ENCODE measurements at regions not wholly inside any gene's neighbourhood (a gene's known extent, or its start where the extent isn't known, plus 50 kb on each side); places are given as distances from the start of the nearest gene placed in this dataset.

DNA sequence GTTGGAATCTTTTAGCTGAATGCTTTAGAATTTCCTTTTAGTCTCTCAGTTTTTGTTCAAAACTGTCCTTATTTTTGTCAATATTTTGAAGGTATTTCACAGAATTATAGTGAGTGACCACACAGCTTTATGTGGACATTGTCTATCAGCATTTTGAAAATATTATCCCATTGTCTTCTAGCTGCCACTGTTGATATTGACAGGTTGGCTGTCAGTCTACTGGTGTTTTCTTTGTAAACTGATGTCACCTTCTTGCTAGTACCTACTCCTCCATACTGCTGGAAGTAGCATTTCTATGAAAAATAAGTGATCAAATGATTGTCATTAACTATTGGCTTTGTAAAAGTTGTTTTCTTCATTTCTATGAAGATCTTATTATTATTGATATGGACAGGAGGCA, 256.8 kb downstream of the KLF12 start:
- intact Hi-C loops (cut with DNase I) = loop anchor here in 1 of 2 donors (10.0 kb wide), 1 partner anchor 177 kb away; no protein-coding TSS in a partner anchor
- ATAC-seq = no peak
- no peak for DNase-seq

DNA sequence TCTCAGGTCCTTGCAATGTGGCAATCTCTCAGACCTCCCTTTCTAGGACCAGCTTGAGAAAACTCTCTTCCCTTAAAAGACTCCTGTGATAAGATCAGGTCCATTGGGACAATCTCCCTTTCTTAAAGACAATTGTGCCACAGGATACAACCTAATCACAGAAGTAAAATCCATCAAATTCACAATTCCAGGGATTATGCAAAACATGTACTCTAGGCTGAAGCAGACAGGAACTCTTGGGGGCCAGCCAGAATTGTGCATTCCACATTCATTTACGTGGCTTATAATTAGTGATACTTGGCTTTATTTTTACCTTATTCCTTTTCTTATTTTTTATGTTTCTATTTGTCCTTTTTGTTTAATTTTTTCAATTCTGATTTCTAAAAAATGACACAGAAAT, 257.9 kb downstream of the KLF12 start:
- DNase-seq = no peak
- intact Hi-C loops (cut with DNase I) = loop anchor here in 1 of 2 donors (10.0 kb wide), 1 partner anchor 178 kb away; no protein-coding TSS in a partner anchor
- no peak for ATAC-seq

DNA sequence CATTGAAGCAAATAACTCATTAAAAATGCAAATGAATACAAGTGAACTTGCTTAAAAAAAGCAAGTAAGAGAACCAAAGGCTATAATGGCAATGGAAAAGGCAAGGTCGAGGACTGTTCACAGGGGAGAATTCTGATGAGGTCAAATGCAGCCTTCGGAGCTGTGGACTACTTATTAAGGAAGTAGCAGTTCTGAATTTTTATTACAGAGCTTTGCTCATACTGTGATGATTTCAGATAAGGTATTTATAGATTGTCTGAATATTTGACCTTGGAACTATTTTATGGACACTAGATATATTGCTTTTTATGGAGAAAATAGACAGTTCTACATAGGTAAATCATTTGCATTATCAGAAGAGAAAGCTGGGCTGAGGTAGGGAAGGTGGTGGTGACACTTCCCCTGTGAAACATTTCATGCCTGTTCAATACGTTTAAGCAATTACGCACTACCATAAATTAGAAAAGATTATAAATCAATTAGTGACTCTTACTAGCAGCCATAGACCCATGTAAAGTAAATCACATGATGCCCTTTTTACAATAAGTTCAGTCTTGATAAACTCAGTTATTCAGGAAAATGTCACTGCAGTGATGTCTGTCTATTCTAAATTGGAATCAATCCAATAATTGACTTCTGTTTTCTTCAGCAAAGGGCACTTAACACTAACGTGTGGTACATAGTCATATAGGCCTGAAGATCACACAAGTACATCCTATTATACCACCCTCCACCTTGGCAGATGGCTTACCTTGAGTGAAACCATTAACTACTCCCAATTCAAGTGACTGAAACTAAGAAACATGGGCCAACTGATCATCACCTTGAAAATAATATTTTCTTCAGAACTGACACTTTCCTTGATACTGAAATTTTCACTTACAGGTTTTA, 260.0 kb downstream of the KLF12 start:
- DNase-seq = no peak
- intact Hi-C loops (cut with DNase I) = loop anchor here in 1 of 2 donors (10.0 kb wide), 1 partner anchor 181 kb away; no protein-coding TSS in a partner anchor
- no peak for ATAC-seq

DNA sequence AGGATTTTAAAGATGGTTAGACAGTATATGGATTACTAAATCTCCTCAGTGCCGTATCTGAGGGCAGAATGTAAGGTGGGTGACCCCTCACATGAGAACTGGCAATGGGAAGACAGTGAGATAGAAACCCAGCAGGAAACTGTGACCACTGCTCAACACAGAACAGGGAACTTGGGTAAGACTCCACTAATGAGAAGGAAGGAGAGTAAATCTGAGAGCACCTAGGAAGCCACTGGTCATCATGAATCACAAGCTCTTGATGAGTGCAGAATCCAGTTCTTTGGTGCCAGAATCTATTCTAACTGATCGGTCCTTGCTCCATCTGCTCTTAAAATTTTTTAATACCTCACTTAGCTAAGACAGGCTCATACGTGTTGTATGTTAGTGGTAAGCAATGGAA, 261.8 kb downstream of the KLF12 start:
- no peak for ATAC-seq
- intact Hi-C loops (cut with DNase I) = loop anchor here in 1 of 2 donors (10.0 kb wide), 1 partner anchor 182 kb away; no protein-coding TSS in a partner anchor
- DNase-seq = no peak

DNA sequence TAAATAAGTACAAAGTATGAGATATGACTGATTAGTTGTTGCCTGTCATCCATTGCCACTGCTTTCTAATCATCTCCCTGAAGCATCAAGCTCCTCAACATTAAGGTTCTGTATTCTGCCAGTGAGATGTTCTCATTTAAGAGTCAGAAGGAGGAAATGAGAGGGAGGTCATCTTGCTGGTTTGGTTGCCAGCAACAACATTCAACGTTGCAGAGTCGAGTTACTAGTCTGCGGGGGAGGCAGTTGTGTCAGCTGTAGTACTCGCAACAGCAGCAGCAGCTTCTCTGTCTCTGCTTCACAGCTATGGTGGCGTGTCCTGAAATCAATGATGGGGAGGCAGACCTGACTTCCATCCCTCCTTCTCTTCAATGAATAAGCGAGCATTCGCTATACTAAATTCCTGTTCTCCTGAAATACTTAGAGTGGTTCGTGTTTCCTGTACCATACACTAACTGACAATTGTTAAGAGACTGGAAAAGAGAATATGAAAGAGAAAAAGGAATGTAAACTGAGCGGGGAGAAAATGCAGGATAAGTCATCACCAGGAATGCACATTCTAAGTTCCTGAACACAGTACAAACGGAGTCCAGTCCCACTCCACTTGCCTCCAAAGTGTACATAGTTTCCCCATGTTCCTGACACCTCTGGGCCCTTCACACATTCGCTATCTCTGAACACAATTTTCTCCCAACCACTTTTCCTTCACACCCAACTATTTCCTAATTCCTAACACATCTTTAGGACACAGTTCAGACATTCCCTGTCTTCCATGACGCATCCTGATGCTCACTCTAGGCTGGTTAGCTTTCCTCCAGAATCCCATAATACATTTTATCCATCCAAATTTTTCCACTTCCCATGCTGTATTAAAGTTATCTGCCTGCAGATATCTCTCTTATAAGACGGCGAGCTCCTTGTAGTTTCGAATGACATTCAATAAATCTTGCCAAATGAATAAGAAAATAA, 263.0 kb downstream of the KLF12 start:
- peak; percentile 64 for DNase-seq
- intact Hi-C loops (cut with DNase I) = loop anchor here in 1 of 2 donors (10.0 kb wide), 1 partner anchor 184 kb away; no protein-coding TSS in a partner anchor
- peak in 1 of 2 donors; percentile 94 for ATAC-seq

DNA sequence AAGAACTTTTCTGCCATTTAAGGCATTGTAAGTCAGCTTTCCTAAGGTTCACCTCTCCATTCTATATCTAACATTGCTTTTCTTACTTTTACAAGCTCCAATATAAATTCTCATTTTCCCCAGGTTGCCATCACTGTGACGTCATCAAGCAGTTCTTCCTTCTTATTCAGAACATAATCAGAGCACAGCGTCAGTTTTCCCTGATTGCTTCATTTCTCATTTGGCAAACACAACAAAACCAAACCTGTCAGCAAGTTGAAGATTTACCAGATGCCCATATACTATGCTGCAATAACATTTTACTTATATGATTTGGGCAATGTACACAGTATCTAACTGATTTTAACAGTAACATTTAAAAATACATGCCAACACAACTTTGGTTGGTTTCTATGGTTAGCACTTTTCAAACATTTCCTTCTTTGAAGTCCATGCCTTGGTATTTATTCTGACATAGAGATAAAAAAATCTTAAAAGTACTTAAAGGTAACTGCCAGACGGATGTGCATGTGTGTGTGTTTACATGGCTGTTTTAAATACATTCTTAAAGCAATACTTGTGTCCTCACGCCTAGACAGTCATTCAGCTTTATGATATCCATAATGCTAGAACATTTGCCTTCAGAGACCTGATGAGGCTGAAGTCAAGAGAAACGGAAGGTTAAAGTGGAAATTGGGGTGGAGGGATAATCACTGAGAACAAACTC, 264.0 kb downstream of the KLF12 start:
- ATAC-seq = peak in 1 of 2 donors; percentile 47
- intact Hi-C loops (cut with DNase I) = loop anchor here in 1 of 2 donors (10.0 kb wide), 1 partner anchor 185 kb away; no protein-coding TSS in a partner anchor
- DNase-seq = no peak

DNA sequence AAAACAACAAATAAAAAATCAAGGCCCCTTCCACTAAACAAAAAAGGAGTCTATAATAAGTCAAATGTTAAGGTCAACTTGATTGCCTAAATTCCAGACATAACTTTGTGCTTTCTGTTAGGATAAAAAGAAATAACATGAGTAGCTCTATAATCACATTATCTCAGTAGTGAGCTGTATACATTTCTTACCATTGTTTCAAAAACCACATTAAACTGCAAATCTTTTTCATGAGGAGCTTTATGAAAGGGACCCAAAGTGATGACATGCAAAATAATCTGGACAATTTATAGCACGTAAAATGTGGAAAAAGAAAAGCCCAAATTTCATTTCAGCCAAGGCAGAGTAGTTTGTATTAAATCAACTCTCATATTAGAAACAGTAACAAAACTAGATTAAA, 269.2 kb downstream of the KLF12 start:
- ATAC-seq (no peak), DNase-seq (no peak)
- intact Hi-C loops (cut with DNase I) = no loop called here

DNA sequence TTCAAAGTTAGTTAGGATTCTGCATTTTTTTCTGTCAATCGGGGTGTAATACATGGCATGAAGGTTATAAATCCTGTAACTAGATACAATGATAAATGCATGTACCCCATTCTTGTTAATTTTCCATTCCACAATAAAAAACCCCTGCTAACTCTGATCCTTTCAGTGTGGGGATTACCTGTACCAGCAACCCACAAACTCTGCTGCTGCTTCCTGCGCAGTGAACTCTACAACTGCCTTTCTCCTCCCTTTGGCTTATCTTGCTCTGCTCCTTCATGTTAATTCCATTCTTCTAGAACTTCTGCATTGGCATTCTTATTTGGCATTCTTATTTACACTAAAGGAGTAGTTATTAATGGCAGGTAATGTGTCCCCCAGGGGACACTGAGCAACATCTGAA, 273.1 kb downstream of the KLF12 start:
- no peak for ATAC-seq
- DNase-seq = no peak
- intact Hi-C loops (cut with DNase I) = no loop called here

DNA sequence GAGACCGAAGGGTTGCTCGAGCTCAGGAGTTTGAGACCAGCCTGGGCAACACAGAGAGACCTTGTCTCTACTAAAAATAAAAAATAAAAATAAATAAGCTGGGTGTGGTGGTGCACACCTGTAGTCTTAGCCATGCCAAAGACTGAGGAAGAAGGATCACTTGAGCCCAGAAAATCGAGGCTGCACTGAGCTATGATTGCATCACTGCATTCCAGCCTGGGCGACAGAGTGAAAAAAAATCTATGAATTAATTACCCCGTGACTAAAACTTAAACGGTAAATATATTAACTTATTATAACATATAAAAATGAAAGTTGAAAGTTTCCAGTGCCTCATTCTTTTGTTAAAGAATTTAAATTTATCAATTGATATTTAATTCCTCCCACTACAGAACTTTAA, 273.7 kb downstream of the KLF12 start:
- intact Hi-C loops (cut with DNase I) = no loop called here
- ATAC-seq (no peak), DNase-seq (no peak)

DNA sequence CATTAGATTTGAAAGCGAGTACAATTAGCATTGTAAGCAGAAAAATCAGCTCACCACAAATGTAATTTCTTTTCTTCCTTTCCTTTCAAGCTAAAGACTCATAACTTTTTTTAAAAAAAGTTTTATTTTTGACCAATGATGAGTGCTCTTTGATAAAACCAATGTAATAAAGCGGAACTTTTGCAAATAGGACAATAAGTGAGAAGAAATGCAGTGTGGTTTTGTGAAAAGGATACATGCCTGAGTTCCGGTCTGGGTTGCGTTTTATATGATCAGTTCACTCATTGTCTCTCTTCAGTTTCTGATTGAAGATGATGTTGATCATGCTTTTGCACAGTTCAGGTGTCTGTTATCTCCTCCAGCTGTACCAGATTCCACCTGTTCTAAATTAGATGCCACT, 274.4 kb downstream of the KLF12 start:
- intact Hi-C loops (cut with DNase I) = no loop called here
- DNase-seq = no peak
- no peak for ATAC-seq

DNA sequence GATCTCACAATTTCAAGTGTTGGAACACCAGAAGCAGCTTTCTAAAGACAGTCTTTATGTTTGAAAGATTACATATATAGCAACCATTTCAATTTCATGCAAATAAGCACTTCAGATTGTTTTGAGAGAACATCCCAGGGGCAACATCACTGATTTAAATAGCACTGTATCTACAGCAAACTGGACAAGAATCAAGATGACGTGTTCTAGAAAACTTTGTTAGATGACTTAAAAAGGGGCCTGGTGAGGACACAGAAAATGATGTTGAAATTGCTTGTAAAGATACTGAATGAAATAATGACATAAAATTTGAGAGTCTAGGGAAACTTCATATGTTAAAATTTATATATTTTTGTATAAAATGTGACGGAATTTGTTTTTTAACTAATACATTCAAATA, 277.1 kb downstream of the KLF12 start:
- no peak for DNase-seq
- no peak for ATAC-seq
- intact Hi-C loops (cut with DNase I) = no loop called here

DNA sequence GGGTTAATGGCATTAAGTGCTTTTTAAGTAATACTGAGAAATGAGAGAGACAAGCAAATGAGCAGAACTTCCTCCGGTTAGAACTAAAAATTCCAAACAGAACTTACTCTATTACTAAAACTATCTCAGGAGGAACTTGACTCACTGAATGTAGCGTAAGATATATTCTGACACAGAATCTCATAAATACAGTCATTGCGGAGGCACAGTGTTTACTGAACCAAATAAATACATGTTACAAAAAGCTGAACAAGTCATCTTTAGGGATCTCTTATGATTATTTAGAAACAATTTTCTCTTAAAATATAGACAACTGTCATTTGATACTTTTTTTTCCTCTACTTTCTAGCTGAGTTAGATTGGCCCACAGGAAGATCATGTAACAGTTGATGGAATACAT, 283.1 kb downstream of the KLF12 start:
- DNase-seq (no peak), ATAC-seq (no peak)
- intact Hi-C loops (cut with DNase I) = no loop called here

DNA sequence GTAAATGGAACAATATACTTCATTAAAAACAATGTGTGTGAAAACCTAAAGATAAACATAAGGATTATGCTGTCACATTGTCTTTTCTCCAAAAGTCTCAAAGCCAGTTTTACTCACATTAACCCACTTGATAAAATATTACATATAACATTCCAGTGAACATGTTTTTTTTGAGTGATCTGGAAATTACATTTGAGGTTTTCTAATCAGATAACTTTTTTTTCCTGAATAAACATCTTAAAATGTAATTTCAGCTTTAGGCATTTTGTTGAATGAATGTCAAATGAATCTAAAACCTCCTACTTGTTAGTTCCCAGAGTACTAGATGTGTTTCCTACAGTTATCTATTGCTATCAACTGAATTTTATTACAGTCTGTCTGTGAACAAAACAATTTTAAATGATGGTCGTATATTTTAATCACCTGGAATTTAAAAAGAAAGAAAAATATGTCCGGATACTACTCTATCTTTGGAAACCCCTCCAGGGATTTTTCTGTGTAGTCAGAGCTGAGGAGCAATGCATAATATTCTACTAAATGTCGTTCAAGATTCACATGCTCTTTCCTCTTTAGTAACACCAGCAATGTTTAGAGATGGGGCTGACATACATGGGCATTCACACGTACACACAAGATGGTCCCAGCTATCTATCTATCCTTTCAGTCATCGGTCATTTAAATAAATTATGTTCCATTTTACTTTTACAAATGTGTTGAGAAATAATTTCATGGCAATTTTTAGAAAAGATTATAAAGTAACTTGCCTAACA, 283.9 kb downstream of the KLF12 start:
- DNase-seq = no peak
- no peak for ATAC-seq
- intact Hi-C loops (cut with DNase I) = no loop called here

DNA sequence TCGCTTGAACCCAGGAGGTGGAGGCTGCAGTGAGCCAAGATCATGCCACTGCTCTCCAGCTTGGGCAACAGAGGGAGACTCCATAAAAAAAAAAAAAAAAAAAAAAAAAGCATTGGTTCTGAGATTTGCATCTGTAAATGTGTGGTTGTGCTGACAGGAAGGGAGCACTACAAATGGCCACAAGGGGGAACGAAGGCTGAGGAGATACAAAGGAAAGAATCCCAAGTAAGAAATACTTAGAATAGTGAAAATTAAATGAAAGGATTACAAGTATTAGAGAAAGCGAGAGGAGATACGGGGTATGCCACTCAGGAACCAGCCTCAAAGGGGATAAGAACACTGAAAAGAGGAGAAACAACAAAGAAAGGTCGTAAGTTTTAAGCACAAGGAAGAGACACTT, 284.9 kb downstream of the KLF12 start:
- DNase-seq (no peak), ATAC-seq (no peak)
- intact Hi-C loops (cut with DNase I) = no loop called here

DNA sequence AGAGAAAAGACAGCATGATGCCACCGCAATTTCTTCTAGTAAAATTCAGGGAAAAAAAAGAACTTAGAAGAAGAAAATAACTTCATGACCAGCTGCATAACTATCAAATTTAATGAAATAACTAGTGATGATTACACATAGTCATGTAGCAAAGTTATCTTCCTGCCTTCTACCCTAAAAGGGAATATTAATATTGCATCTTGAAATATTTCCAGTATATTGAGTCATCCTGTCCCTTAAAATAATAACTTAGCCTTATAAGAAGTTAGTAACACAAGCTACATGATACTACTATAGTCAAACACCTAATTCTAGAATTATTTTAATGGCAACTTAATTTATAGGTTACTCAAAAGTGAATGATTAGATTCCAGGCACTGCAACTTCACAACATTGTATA, 289.2 kb downstream of the KLF12 start:
- ATAC-seq (no peak), DNase-seq (no peak)
- intact Hi-C loops (cut with DNase I) = no loop called here

DNA sequence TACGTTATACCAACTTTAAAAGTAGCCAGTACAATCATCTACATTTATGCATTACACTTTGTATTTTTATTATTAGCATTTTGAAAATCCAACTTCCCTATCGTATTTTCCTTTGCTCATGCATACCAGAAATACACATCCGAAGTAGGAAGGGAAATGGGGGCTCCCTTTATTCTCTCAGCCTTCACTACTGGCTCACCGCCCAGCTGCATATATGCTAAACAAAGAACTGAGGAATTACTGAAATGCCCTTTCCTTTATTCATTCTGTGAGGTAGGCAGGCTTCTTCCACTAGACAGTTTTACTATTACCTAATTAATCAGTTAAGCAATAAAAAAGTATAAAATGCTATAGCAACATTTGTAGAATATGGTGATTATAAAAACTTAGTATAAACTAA, 291.6 kb downstream of the KLF12 start:
- DNase-seq (no peak), ATAC-seq (no peak)
- intact Hi-C loops (cut with DNase I) = no loop called here

DNA sequence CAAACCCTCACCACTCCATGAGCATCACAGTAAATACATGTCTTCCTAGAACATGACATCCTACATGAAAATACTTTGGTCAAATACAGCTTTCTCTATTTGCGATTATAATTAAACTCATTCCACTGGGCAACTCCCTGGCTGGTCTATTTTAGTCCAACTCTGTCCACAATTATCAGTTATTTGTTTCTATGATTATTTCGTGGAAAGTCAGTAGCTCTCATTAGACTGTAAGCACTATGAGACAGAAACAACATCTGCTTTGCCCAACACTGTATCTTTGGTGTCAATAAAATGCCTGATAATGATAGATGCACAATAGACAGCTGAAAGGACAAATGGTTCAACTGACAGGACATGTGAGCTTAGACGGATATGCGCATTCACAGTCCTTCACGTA, 292.0 kb downstream of the KLF12 start:
- DNase-seq (no peak), ATAC-seq (no peak)
- intact Hi-C loops (cut with DNase I) = no loop called here

DNA sequence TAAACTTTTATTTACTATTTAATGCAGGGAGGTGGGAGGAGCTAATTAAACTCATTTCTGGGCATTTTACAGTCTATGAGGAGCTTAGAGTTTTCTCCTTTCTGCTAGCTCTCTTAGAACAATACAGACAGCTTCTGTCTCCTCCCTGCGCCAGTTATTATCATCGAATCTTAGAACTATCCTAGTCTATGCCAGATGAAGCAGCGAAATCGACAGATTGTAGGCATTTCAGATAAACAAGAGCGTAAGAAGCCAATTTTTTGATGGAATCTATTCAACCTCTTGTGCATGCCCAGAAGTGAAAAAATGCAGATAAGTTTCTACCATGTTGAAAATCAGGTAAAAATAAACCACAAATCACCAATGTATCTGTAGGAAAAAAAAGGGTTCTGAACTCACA, 297.1 kb downstream of the KLF12 start:
- DNase-seq = no peak
- ATAC-seq = no peak
- intact Hi-C loops (cut with DNase I) = loop anchor here in 1 of 2 donors (5.0 to 10.0 kb wide), 2 partner anchors 295 to 1378 kb away; partner anchors contain the start of gene KLF12
